ENCODE measurements at regions not wholly inside any gene's neighbourhood (a gene's known extent, or its start where the extent isn't known, plus 50 kb on each side); places are given as distances from the start of the nearest gene placed in this dataset.

- H3K27ac ChIP-seq (ENCODE audit: insufficient read length, low read depth, low read length), result no peak overlapping the region
- DNase-seq, result no peak
- no peak overlapping the region for H2AK5ac ChIP-seq (ENCODE audit: insufficient read length, low read length)
- H3K4me1 ChIP-seq (ENCODE audit: insufficient read depth, low read length), result no peaks in the 10 kb centered on the region
- H2BK20ac ChIP-seq (ENCODE audit: low read depth, low read length, poor library complexity, severe bottlenecking), result no peak overlapping the region
- no peak for TF ChIP-seq CTCF (conservative IDR thresholded peaks at IDR 0.05)
- H4K5ac ChIP-seq (ENCODE audit: insufficient read length, low read depth, low read length), result no peak overlapping the region
- H2BK120ac ChIP-seq (ENCODE audit: low read depth, low read length, poor library complexity, severe bottlenecking), result no peak overlapping the region
- no peak overlapping the region for H2BK12ac ChIP-seq (ENCODE audit: insufficient read length, low read depth, low read length)
- no peak overlapping the region for H4K8ac ChIP-seq (replicated peaks; ENCODE audit: insufficient read length, low read depth, low read length)
- H3K14ac ChIP-seq (ENCODE audit: insufficient read depth, low read length), result no peak overlapping the region
- no peak overlapping the region for H3K18ac ChIP-seq (ENCODE audit: insufficient read length, low read depth, low read length)
- no peak overlapping the region for H3K23ac ChIP-seq (ENCODE audit: insufficient read length, low read depth, low read length)
- H3T11ph ChIP-seq (ENCODE audit: low read length), result no peak overlapping the region
- H3K9ac ChIP-seq (ENCODE audit: extremely low read depth, insufficient read length, low read length), result no peak overlapping the region
- no peak overlapping the region for H2BK5ac ChIP-seq (ENCODE audit: insufficient read length, low read length)
- Mint-ChIP-seq H3K4me3 (no peak overlapping the region), H3K4me1 (no peaks in the 10 kb centered on the region), H3K27ac (no peak overlapping the region), H3K36me3 (ENCODE audit: insufficient read depth in 1 of 3, low read depth in 3 of 3) (no peaks in the 10 kb centered on the region; a peak in 1 of 7 replicates), H3K27me3 (ENCODE audit: low read depth) (no peaks in the 10 kb centered on the region), H3K9me3 (no peaks in the 10 kb centered on the region; a peak in 3 of 5 replicates)
- no peak overlapping the region for H3K4ac ChIP-seq (ENCODE audit: low read depth, low read length)
- H4K91ac ChIP-seq (ENCODE audit: insufficient read length, low read depth, low read length), result no peak overlapping the region
- no peak overlapping the region for H3K56ac ChIP-seq (ENCODE audit: insufficient read length, low read depth, low read length)
- H2BK15ac ChIP-seq (ENCODE audit: low read depth, low read length), result no peak overlapping the region
- H3K27me3 ChIP-seq (ENCODE audit: insufficient read depth, low read length), result no peaks in the 10 kb centered on the region
- no peak overlapping the region for H3K4me2 ChIP-seq (ENCODE audit: insufficient read depth, insufficient read length, low read length)
- no peak overlapping the region for H2AFZ ChIP-seq (ENCODE audit: low read length)
- H3K9me3 ChIP-seq (ENCODE audit: control insufficient read depth, low read depth, low read length), result no peaks in the 10 kb centered on the region
- H4K20me1 ChIP-seq (ENCODE audit: control insufficient read depth, insufficient read depth, insufficient read length), result no peaks in the 10 kb centered on the region
- no peaks in the 10 kb centered on the region for H3K79me2 ChIP-seq (ENCODE audit: insufficient read depth, low read length)
- no peaks in the 10 kb centered on the region for H3K79me1 ChIP-seq (ENCODE audit: insufficient read depth, low read depth, low read length, poor library complexity, severe bottlenecking)
- no peaks in the 10 kb centered on the region for H3K23me2 ChIP-seq (ENCODE audit: insufficient read length, low read depth, low read length, poor library complexity, severe bottlenecking)
Observed at GRCh38 chr6:23870496-23870895, 255.5 kb upstream of the NRSN1 start.
